Effector CD4-positive, alpha-beta T cell (primary cell): ENCODE measurements at regions not wholly inside any gene's neighbourhood (a gene's known extent, or its start where the extent isn't known, plus 50 kb on each side); places are given as distances from the start of the nearest gene placed in this dataset.

ENCODE experiments used
- DNase-seq: peaks from one replicate; pipeline ENCODE4 v3.0.0-alpha.2; 2020

- no peak for DNase-seq
These were observed 264.7 kb downstream of the DLL1 start for GRCh38 chr6:170025935-170026750.

GRCh38 chr6:170025341-170025911 lies 265.5 kb downstream of the DLL1 start:
- no peak for DNase-seq

- no peak for DNase-seq
These were observed 265.9 kb downstream of the DLL1 start for GRCh38 chr6:170024940-170025339.

- no peak for DNase-seq
These were observed 267.0 kb downstream of the DLL1 start for GRCh38 chr6:170023620-170024521.

- DNase-seq = no peak
These were observed 267.9 kb downstream of the DLL1 start for GRCh38 chr6:170022827-170023619.

GRCh38 chr6:170022291-170022722 lies 268.6 kb downstream of the DLL1 start:
- no peak for DNase-seq

- no peak for DNase-seq
These were observed 269.3 kb downstream of the DLL1 start for GRCh38 chr6:170021579-170021978.

- no peak for DNase-seq
These were observed 268.6 kb downstream of the ERMARD start for GRCh38 chr6:170019818-170020583.

- no peak for DNase-seq
These were observed 267.8 kb downstream of the ERMARD start for GRCh38 chr6:170018936-170019817.

GRCh38 chr6:170018422-170018935 lies 267.1 kb downstream of the ERMARD start:
- DNase-seq = no peak

- no peak for DNase-seq
These were observed 266.3 kb downstream of the ERMARD start for GRCh38 chr6:170017603-170018320.

- no peak for DNase-seq
These were observed 262.4 kb downstream of the ERMARD start for GRCh38 chr6:170013815-170014214.

- no peak for DNase-seq
These were observed 260.6 kb downstream of the ERMARD start for GRCh38 chr6:170012037-170012330.

- DNase-seq = no peak
These were observed 260.0 kb downstream of the ERMARD start for GRCh38 chr6:170011204-170012036.

GRCh38 chr6:170010665-170011203 lies 259.3 kb downstream of the ERMARD start:
- DNase-seq = no peak

GRCh38 chr6:170008294-170008785 lies 256.9 kb downstream of the ERMARD start:
- no peak for DNase-seq

GRCh38 chr6:170007468-170008293 lies 256.3 kb downstream of the ERMARD start:
- no peak for DNase-seq
